D341Med (cell line): ENCODE measurements at regions not wholly inside any gene's neighbourhood (a gene's known extent, or its start where the extent isn't known, plus 50 kb on each side); places are given as distances from the start of the nearest gene placed in this dataset.

Experiments
- DNase-seq: peaks from one replicate; pipeline ENCODE4 v3.0.0; 2012; ENCODE audit warnings: low spot score

DNA sequence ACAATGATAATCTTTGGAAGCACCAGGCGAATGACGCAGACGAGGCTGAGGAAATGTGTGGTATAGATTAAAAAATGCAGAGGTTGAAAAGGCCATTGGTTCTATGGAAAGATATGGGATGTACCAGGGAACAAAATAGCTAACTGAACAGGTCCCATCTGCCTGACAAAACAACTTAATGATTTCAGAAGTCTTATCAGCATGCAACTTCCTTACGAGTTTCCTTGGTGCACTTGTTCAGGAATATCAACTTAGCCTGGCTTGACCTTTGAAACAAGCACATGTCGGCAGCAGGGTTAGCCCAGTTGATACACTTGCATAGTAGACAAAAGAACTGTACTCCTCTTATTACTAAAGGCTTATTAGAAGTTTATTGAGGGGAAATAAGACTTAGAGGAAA is 90.9 kb upstream of the CDH11 start:
- no peak for DNase-seq

DNA sequence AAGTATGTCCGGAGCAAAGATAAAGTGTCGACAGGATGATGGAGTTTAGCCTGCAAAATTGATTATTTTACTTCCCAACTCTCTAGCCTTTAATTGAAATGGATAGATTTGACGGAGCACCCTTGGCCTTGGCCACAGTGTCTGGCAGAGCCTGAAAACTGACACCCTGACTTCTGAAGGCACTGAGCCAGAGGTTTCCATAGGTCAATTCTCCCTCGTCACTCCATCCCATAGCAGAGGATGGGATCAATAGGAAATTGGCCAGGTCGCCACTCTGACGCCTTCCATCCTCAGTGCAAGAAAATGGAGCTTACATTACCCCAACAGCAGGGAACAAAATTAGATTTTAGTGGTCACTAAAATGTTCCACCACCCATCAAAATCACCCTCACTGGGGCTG is 90.4 kb upstream of the CDH11 start:
- DNase-seq = no peak

DNA sequence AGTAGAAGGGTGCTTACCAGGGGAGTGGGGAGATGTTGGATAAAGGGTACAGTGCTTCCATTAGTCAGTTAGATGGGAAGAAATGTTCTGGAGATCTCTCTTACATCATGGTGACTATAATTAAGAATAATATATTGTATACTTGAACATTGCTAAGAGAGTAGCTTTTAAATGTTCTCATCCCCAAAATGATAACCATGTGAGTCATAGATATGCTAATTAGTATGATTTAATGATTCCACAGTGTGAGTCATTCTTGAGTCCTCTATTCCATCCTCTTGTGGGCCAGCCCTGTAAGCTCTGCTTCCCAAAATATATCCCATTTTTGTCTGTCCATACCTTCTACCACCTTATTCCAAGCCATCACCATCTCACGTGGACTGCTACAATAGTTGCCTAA is 80.6 kb upstream of the CDH11 start:
- DNase-seq = no peak

DNA sequence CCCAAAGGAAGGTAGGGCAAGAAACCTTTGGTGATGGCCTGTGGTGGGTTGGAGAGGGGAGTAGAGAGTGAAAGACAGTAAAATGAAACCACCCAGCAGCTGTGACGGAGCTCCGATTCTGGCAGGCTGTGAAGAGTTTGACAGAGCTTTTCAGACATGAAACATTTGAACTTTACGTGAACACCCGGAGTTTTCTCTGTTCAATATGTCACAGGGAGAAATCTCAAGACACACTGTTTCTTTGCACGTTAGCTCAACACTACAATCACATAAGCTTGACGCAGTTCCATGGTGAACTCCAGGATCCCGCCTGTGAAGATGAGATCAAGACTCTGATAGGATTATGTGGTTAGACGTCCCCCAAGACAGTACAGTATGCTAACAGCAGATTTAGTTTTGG is 79.6 kb upstream of the CDH11 start:
- DNase-seq = no peak

DNA sequence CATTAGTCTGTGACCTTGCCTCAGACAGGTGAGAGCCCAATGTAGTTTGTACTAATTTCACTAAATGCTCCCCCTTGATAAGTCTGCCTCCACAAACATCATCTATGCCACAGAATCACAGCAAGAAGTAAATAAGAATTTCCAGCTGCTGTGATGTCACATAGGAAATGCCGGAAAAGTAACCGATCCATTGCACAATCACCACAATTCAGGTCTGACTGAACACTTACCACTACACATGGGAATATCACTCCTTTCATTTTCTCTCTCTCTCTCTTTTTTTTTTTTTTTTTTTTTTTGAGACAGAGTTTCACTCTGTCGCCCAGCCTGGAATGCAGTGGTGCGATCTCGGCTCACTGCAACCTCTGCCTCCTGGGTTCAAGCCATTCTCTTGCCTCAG is 79.0 kb upstream of the CDH11 start:
- DNase-seq = no peak

DNA sequence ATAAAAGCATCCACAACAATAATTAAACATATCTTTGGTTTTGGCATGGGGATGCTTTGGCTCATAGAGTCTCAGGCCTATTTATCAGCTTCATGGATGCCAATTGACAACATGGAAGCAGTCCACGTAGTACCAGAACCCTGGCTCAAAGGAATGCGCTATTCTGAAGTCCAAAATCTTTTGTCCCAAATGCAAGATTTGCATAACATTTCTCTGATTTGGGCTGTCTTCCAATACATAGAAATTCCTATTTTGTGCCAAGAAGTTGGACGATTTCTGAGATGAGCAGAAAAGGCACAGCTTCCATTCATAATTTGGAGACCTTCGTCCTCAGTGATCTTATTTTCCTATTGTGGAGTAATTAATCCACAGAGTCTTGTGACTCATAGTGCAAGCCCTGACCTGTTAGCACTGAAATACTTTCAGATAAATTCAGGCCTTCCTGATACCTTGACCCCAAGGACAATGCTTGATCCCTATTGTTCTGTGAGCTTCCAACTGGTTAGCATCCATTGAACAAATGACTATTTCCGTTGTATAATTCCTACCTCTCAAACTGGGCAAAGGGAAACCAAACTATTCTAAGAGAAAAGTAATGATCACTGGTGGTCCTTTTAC is 78.4 kb upstream of the CDH11 start:
- DNase-seq = no peak

DNA sequence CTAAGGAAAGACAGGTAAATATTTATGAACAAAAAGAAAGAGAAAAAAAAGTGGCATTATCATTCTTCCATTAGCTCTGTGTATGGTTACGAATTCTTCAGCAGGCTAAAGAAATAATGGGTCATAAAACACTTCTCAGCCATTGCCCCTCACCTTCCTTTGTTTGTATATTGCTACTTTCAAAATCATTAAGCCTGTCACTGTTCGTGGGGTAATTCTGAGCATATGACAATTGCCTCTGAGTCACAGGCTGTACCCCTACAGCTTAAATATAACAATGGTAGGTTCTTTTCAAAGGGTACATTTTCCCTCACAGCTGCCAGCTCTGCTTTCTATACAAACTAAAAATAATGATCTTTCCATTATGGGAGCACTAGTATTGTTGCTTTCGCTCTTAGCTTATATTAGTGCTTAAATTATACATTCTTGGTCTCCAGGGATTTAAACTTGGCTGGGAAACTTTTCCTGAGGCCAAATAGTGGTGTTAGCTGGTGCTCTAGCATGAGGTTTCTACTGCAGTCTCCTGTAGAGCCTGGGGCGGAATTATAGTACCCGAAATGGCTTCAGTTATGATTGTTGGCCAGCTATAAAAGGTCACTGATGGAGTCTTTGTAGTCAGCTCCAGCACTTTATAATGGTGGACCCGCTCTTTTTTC is 74.7 kb upstream of the CDH11 start:
- DNase-seq = no peak

DNA sequence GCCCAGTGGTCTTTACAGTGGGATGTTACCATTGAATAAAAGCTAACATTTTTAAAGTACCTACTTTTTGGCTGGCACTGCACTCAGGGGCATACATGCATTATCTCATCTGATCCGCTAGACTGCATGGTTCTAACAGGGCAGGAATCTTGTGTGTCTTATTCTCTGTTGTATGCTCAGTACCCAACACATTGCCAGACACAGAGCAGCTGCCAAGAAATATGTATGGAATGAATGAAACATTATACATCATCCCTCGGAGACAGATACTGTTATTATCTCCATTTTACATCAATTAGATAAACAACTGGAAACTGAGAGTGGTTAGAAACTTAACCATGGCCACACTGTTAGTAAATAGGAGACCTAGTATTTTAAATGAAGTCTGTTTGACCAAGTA is 74.1 kb upstream of the CDH11 start:
- DNase-seq = no peak

DNA sequence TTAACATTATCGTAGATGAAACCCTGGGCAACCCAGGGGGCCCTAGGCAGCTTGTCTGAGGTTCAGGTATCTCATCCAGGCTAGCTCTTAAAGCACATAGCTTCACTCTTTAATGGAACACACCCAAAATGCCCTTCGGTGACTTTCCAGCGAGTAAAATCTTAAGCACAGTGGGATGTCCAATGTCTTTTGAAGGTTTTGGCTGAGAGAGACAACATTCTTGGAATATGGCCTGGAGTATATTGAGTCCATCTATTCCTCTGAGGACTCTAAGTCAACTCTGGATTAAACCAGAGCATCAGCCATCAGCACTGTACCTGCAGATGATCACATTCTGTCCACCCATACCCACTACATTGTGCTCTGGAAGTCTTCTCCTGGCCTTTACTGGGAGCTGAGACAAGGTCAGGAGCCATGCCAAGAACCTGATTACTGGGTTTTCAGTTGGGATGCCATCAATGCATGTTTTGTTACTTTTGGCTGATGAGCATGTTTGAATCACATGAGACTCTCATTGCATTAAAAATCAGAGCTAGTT is 63.4 kb upstream of the CDH11 start:
- no peak for DNase-seq

DNA sequence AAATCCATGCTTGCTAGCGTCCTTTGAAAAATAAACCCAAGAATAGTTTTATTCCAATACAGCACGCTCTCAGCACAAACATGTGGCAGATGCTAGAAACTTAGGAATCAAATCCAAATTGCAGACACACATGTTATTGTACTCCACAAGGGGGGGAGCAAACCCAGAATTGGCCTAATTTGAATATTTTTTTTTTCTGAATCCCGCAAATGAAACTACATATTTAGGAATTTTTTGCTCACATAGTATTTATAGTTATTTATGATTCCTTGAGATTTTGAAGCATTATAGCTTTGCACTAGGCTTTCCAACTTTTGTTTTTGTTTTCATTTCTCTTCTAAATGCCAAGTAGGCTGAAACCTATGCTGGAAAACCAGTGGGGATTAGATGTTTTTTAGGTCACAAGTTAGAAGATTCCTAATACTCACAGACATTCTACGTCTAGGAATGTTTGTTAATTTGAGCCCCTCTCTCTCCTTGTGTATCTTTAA is 59.3 kb upstream of the CDH11 start:
- DNase-seq = no peak

DNA sequence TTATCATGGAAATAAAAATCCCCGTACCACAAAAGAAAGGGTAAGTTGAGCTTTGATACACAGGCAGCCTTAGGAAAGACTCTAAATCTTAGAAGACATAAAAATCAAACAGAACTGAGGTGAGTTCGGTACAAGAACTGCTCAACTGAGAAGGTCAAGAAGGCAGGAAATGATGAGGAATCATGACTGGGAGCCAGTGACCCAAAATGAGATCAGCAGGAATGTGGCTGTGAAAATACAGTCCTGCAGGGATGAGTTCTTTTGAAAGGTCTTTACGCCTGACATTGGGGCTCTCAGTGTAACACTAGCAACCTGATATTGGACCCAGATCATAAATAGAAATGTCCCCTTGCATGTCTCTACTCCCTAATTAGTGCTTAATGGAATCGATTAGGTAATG is 56.3 kb upstream of the CDH11 start:
- DNase-seq = no peak

DNA sequence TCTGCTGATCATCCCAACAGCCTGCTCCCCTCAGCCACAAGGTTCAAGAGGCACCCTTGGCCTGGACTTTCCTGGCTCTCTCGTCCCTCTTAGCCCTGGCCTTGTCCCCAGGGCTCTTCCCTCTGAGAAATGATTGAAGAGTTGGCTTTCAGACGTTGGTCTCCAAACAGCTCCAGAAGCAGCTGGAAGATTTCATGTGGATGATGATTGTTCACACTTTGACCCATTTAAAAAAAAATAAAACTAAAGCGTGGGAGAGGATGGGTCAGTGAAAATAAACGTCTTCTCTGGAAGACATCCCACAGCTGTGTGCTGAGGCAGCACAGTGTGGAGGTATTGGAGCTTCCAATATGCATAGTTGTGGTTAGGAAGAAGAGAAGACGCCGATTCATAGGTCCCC is 54.7 kb upstream of the CDH11 start:
- no peak for DNase-seq

DNA sequence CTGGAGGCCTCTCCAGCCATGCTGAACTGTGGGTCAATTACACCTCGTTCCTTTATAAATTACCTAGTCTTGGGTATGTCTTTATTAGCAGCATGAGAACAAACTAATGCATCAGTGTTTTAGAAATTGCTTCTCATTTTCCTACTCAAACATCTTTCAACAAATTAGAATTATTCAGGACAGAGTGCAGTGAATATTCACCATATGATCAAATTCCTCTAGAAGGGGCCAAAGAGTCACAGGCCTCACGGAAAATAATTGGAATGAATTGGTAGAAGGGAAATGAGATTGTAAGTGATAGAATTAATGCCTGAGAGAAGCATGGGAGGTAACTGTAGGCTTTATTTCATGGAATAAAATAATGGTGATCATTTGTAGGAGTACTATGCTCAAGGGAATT is 50.5 kb upstream of the CDH11 start:
- DNase-seq = no peak
